NCI-H446 treated with DMSO at 0.1 percent for 48 hours (cell line): ENCODE measurements at regions not wholly inside any gene's neighbourhood (a gene's known extent, or its start where the extent isn't known, plus 50 kb on each side); places are given as distances from the start of the nearest gene placed in this dataset.
"Not testable (repeated sequence)": the region's sequence is repeated elsewhere in the genome, so short reads cannot be mapped to it uniquely, and the experiment has no call there.

Source experiments
- DNase-seq: peaks from one replicate; lab custom pipeline; 2025; lab: John Stamatoyannopoulos, UW

DNA sequence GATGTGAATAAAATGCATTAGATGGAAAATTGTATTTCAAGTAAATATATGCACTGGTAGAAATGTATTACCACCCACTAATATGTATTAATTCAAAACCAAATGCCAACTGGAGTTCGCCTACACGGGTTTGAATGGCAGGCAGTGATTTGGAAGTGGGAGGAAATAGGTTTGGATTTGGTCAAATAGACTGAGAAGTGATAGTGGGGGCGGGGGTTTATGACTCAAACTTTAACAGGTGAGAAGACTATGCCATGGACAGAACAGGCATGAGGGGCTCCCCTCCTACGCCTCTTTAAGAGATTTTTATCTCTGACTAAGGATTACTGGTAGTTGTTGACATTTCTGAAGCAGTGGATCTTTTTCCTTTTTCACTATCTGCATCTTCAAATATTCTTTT lies 677.8 kb downstream of the NTRK3 start:
- DNase-seq, result no peak

DNA sequence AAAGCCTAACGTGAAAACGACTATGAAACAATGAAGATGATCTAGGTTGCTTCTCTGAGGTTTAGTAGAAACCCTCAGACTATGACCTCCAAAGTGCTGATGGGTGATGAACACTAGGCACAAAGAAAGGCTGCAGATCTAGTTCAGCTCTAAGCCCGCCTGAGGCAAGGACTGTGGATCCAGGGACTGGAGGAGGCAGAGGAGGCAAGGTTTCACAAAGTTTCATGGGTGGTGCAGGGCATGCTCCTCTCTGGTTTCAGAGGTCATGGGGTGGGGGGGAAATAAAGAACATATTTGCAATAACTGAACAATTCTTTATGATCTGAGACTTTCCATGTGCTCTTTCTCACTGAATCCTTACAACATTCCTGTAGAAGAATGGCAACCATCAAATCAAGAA lies 679.2 kb downstream of the NTRK3 start:
- no peak for DNase-seq

DNA sequence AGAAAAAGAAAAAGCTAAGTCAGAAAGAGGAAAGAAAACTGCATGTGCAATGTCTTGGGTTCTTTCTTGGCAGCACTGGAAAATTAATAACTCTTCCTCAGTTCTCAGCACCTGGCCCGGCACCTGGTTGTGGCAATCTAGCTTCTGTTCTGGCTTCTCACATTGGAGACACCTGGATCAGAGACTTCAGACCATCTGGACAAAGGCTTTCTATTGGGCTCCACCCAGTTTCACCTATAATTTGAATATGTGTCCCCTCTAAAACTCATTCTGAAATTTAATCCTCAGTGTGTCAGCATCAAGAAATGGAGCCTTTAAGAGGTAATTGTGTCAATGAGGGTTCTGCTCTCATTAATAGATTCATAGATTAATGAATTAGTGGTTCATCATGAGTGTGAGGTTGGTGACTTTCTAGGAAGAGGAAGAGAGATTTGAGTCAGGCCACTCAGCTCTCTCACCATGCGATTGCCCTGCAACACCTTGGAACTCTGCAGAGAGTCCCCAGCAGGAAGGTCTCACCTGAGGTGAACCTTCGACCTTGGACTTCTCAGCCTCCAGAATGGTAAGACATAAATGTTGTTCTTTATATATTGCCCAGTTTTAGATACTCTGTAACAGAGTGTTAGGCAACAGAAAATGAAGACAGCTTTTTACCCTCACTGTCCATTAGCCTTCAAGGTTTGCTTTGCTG lies 679.9 kb downstream of the NTRK3 start:
- no peak for DNase-seq

DNA sequence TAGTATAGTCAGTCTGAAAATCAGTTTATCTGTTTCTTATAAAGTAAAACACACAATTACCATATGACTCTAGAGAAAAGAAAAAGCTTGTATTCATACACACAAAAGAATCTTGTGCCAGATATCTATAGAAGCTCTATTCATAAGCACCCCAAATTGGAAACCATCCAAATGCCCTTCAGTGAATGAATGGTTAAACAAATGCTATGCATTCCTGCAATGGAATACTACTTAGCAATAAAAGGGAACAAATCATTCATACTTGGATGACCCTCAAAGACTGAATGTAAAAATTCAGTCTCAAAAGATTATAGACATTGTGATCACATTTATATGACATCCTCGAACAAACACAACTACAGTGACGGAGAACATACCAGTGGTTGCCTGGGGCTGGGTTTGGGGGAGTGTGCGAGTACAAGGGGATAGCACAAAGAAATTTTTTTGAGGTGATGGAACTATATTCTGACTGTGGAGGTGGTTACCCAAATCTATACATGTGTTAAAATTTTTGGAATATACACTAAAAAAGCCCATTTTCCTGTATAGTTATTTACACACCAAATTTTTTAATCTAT lies 680.6 kb downstream of the NTRK3 start:
- DNase-seq, result no peak

DNA sequence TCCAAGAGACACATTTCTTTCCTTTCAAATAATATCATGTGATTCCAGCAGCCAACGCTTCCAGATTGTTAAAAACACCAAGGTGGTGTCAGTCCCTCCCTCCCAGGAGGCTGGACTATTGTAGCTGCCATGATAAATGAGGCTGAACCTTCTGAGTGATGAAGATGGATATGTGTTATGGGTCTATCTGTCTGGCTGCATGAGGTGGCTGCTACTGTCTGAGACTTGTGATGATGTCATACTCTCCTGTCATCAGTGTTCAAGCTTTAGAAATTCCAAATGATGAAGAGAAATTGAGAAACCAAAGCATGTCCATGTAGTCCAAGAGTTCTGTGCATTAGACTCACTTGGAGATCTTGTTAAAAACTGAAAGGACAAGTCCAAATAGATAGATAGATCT lies 683.0 kb downstream of the NTRK3 start:
- DNase-seq, result no peak

DNA sequence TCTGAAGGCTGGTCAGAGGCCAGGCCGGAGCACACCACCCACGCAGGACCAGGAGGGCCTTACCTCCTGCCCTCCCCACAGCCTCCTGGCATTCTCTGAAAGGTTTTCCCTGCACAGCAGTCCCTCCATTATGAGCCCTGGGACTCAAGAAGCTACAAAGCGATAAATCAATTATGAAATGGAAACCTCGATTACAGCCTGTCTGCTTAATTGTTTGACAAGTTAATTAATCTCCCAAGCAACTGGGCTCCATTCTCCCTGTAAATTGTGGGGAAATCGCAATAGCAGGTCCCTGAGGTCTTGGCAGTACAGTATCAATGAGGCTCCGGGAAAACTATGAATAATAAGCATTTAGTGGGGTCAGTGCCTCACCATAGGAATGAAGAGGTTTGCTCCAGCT lies 683.5 kb downstream of the NTRK3 start:
- DNase-seq, result no peak

DNA sequence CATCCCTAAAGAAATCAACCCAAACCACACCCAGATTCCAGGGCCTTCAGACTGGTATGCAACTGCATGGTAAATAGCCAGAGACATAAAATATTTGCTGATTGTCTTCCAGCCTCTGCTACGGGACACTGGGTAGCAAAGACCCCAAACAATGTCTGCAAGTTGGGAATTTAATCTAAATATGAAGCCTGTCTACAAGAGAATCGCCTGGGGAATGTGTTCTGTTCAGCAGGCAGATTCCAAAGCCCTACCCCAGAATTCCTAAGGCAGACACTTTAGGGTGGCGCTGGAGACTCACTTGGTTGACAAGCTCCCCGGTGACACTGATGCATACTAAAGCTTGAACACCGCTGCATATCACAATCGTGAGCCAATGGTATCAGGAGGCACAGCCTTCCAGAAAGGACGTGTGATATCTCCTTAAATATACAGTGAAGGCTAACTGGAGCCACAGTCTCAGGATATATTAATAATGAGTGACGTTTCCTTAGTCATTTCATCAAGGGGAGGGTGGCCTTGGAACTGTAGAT lies 684.1 kb downstream of the NTRK3 start:
- no peak for DNase-seq

DNA sequence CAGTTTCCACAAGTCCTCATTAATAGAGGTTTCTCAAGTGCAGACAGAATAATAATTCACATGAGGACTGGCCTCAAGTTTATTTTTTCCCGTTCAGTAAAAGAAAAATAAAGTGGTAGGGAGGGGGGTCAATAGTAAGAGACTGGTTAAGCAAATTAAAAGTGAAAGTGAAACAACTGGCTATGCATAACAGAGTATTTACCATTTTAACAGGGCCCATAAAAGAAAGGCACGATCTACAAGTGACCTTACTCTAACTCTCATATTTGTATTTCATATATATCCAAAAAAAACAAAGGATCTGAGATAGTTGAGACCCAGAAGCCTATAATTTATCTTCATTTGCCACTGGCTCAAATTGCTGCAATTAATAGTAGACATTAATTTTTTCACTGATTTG lies 686.3 kb downstream of the NTRK3 start:
- no peak for DNase-seq

DNA sequence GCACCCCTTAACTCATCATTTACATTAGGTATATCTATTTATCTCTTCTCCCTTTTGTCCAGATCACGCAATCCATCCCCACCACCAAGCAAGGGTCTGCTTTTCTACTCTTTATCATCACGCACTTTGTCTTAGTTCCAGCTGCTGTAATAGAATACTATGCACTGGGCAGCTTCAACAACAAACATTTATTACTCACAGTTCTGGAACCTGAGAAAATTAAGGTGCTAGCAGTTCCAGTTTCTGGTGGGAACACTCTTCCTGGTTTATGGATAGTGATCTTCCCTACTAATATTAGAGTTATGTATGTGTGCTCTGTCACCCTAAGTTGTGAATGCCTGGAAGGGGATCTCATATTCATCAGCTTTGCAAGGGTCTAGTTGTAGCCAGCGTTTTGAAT lies 687.0 kb downstream of the NTRK3 start:
- DNase-seq, result no peak

DNA sequence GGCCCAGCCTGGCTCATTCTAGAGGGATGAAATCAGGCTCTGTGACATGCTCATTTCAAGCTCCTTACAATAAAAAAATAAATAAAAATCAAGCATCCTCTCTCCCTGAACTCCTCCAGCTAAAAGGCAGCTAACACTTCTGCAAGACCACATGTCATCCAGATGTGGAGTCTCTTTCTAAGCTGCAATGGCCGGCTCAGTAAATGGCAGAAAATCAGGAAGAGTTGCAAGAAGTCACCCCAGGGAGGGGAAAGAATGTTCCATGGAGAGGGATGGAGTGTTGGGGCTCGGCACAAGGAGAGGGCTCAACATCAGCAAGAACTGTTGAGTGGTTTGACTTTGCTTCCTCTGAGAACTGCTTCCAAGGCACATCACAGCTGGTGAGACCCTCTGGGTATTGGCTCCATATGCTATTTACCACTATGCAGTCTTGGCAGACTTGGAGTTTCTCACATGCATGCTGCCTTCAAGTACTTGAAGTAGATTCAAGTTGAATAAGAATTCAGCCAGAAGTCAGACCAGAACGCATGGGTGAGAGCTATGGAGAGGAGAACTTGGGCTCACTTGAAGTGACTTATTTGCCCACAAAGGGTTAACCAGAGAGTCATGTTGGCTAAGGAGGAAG lies 689.0 kb downstream of the NTRK3 start:
- no peak for DNase-seq

DNA sequence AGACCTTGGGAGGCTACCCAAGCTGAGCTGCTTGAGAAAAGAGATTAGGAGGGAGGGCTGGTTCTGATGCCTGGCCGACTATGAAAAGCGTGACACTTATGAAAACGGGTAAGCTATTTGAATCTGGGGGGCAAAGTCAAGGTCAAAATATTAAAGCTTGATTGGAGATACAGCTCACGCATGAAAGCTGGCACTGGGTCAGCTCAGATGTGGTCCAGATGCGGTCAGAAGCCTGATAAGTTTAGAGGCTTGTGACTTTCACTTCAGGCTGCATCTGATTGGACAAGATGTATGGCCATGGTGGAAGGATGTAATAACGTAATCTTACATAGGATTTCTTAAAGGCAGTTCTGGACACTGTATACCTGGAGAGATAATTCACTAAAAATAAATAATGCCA lies 690.3 kb downstream of the NTRK3 start:
- no peak for DNase-seq

DNA sequence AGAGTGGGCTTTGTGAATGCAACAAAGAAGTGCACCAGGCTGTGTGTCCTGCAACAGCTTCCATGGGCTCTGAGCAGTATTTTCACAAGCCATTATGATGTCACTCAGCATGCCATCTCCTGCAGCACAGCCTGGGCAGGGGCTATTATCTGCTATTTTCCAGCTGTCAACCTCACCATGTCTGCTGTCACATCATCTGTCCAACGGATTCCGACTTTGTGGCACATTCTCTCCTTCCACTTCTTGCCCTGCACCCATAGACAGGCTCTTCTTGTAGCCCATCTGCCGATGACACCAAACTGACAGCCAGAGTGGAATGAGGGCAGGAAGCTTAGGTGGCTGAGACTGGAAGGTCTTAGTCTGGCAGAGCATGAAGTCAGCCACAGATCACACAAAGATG lies 691.9 kb downstream of the NTRK3 start:
- DNase-seq, result no peak

DNA sequence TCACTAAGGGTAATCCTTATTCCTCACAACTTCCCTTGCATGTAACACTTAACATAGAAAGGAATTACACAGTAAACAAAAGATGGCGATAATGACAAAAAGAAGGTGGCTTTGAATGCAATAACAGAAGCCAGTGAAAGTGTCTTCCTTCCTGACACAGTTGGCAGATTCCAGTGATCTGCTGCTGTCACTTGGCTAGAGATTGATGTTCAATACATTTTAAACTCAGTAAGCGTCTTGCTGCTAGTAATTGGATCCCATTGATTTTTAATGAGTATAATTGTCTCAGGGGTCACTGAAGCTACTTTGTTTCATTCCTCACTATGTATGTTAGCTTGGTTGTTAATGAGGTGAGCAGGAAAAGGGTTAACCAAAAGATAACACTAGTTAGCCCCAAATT lies 692.7 kb downstream of the NTRK3 start:
- no peak for DNase-seq

DNA sequence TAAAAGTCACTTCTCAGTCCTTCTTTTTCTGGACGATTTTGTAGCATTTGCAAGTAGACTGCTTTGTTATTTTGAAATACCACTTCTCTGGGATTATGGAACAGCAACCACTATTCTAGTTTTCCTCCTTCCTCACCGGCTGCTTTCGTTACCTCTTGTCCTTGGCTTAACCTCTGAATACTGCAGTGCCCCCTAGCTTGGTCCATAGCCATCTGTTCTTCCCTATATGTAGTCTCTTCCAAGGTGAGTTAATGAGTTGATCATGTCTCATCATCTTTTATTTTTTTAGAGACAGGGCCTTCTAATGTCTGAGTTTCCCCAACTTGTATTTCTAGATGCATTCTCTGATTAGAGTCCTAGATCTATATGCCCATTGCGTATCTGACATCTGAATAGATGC lies 694.3 kb downstream of the NTRK3 start:
- DNase-seq, result no peak

DNA sequence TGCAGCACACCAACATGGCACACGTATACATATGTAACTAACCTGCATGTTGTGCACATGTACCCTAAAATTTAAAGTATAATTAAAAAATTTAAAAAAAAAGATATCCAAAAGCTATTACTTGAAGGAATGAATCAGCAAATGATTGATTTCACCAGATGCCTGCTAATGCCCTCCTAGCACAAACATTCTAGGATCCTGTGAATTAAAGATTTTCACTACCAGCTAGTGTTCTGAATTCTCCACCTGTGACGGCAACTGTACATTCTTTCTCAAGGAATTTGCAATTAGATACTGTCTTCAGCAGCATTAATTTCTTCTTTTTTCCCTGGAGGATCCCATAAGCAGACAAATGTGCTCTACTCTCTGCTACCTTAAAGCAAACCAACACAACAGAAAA lies 694.9 kb downstream of the NTRK3 start:
- DNase-seq, result no peak

DNA sequence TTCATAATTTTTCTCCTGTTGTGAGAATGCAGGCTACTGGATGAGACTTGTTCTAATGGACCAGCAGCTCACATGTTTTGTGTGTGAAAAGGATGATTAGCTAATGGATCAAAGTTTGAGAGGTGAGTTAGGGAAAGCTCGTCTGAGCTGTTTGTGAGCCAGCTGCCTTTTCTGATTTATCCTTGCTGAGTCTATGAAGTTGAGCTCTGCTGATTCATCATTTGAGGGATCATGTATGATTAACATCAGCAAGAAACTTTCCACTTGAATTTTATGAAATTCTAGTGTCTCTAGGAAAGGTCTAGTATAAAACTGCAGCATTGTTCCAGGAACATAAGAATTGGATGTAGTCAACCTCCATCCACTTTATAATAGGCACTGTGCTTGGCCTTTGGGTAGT lies 698.7 kb downstream of the NTRK3 start:
- no peak for DNase-seq

DNA sequence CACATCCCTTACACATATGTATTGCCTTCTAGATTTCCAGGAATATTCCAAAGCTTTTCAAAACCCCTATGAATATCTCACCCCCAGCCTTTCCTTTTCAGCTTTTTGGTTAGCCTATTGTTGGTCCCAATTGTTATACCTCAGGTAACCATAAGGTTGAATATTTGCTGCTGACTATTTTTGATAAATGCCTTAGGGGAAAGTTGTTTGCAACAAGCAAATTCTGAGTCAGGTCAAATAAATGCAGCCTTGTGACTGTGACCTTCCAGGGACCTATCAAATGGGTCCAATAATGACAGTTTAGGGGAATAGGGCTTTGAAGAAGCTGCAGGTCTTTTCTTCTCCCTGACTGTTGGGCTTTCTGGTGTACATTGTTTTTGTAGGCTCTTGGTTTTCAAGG lies 699.7 kb downstream of the NTRK3 start:
- DNase-seq, result no peak

DNA sequence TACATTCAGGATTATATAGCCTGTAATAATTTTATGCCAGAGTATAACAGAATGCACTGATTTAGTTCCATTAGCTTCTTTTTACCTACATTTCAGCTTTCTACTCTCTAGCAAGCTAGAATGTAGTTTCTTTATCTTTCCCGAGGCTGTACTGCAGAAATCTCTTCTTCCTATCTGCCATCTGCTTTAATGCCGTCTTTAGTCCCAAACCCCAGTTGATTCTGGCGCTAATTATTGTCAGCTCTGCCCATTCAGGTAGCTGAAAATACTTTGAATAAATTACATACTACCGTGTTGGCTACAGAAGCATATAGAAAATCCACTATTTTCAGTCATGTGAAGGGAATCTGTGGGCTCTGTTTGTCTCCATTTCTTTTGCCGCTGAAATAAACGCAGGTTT lies 706.7 kb downstream of the NTRK3 start:
- DNase-seq, result no peak

DNA sequence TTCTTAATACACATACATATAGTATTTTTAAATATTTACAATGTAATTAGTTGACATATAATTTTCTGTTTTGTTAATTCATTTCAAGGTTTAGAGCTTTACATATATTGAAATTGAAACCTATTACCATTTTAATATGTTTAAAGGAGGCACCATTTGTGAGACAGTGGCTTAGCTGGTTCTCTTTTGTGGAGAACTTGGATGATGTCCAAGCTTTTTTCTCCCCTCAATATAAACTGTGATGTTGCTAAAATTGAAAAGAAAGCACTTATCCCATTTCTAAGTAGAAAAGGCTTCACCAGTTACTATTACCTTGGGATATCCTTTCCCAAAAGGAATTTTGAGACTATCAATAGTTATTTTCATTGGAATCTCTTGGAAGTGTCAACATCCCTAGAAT lies 707.2 kb downstream of the NTRK3 start:
- peak; percentile 10 for DNase-seq

DNA sequence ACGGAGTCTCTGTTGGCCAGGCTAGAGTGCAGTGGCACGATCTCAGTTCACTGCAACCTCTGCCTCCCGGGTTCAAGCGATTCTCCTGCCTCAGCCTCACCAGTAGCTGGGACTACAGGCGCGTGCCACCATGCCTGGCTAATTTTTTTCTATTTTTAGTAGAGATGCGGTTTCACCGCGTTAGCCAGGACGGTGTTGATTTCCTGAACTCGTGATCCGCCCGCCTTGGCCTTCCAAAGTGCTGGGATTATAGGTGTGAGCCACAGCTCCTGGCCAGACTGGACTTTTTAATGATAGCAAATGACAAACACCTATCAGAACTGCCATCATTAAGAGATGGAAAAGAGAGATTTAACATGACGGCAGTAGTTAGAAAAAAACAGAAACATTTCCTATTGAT lies 707.9 kb downstream of the NTRK3 start:
- not testable (repeated sequence) for DNase-seq

DNA sequence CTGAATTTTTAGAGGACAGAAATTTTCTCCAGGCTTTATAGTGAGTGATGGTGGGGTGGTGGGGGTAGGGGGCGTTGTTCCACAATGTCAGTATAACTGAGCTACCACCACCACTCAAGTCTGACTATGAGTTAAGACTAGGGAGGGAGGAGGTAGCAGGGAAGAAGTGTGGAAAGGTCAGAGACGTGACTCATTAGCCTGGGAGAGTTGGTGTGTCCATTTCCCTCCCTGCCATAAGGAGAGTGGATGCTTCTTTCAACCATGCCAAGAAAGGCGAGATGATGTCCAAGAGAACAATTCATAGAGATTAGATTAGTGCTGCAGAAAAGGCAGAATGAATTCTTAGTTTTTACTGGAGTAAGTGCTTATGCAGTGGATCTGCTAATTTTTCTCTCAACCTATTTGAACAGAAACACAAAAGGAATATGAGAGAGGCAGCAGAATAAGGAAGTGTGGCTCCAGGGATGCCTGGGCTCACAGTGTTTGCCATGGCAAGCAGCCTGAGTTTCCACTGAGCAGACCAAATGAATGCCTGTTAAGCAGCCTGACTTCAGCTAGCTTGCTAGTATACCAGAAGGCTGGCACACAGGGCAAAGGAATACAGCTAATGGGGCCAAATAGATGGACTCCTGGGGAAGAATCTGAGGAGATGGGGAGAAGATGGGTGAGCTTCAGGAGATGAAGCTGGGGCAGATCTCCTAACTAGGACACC lies 708.9 kb downstream of the NTRK3 start:
- peak; percentile 30 for DNase-seq

DNA sequence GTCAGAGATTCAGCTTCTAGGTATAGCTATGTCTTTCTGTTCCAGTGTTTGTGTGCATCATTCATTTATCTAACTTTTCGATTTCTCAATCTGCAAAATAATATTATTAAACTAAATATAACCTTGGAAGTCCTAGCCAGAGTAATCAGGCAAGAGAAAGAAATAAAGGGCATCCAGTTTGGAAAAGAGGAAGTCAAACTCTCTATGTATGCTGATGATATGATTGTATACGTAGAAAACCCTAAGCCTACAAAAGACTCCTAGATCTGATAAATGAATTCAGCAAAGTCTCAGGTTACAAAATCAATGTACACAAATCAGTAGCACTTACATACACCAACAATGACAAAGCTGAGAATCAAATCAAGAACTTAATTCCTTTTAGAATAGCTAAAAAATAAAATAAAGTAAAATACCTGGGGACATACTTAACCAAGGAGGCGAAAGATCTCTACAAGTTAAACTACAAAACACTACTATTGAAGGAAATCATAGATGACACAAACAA lies 718.2 kb downstream of the NTRK3 start:
- DNase-seq, result no peak

DNA sequence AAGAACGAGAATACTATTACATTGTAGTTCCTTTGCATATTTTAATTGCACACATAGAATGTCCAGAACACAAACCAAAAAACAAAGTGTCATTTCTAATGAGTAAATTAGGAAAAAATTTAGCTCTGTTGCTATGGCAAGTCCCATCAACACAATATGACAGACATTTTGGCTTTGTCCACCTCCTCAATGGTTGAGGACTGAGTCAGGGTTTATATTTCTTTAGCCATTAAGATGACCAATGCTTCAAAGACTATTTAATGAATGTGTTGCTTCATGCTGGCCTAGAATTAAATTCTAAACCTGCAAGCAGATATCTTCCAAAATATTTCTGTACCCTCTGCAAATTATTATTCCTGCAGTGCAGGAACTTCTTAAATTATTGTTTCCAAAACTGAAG lies 719.2 kb downstream of the NTRK3 start:
- DNase-seq, result no peak
